ENCODE measurements at regions not wholly inside any gene's neighbourhood (a gene's known extent, or its start where the extent isn't known, plus 50 kb on each side); places are given as distances from the start of the nearest gene placed in this dataset.

DNA sequence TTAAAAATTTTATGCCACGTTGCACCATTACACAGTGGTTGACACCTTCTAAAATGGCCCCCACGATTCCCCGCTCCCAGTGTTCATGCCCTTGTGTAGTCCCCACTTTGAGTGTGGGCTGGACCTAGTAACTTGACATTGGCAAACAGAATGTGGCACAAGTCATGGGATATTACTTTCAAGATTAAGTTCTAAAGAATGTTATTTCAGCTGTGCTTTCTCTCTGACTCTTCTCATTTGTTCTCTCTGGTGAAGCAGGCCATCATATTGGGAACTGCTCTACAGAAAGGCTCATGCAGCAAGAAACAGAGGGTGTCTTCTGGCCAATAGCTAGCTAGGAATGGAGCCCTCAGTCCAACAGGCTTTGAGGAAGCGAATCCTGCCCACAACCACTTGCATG, 67.1 kb downstream of the ATXN3L start:
- no peaks in the 10 kb centered on the region for H3K36me3 ChIP-seq (ENCODE audit: control insufficient read depth, insufficient read depth, low read length)
- H3K14ac ChIP-seq (replicated peaks; ENCODE audit: low read depth, low read length), result no peak overlapping the region
- no peak overlapping the region for H2BK5ac ChIP-seq (ENCODE audit: low read depth, low read length, poor library complexity, severe bottlenecking)
- H2BK20ac ChIP-seq (ENCODE audit: low read depth, low read length), result peak overlapping the region; percentile 46; the same call in 1 of the 2 replicates
- ATAC-seq (ENCODE audit: low read depth) (no peak), DNase-seq (peak; percentile 32)
- H3K18ac ChIP-seq (ENCODE audit: low read depth, low read length), result peak overlapping the region; percentile 27; the same call in 1 of the 2 replicates
- no peak overlapping the region for H4K8ac ChIP-seq (ENCODE audit: low read depth in 2 of 2, low read length in 2 of 2)
- TF ChIP-seq RFX5 (IDR thresholded peaks at IDR 0.05; ENCODE audit: low read depth, low read length) (no peak), MAZ (IDR thresholded peaks at IDR 0.05; ENCODE audit: borderline replicate concordance, low read depth, low read length) (no peak), FOS (IDR thresholded peaks at IDR 0.05; ENCODE audit: low read depth, low read length) (no peak), MXI1 (IDR thresholded peaks at IDR 0.05; ENCODE audit: borderline replicate concordance, low read depth, low read length) (no peak), MAFK (IDR thresholded peaks at IDR 0.05; ENCODE audit: low read depth, low read length) (no peak), CEBPB (IDR thresholded peaks at IDR 0.05; ENCODE audit: low read depth, low read length) (no peak), BHLHE40 (IDR thresholded peaks at IDR 0.05; ENCODE audit: low read depth, low read length) (no peak), RAD21 (IDR thresholded peaks at IDR 0.05; ENCODE audit: low read length) (no peak), CHD1 (IDR thresholded peaks at IDR 0.05; ENCODE audit: low read depth, low read length) (no peak), POLR2A (IDR thresholded peaks at IDR 0.05; ENCODE audit: low read depth, low read length) (no peak), NFE2L2 (IDR thresholded peaks at IDR 0.05; ENCODE audit: low read depth, low read length) (no peak), SMC3 (IDR thresholded peaks at IDR 0.05; ENCODE audit: low read depth, low read length) (no peak), RCOR1 (IDR thresholded peaks at IDR 0.05; ENCODE audit: insufficient replicate concordance, low read length) (no peak)
- TF ChIP-seq, protein P1, sequence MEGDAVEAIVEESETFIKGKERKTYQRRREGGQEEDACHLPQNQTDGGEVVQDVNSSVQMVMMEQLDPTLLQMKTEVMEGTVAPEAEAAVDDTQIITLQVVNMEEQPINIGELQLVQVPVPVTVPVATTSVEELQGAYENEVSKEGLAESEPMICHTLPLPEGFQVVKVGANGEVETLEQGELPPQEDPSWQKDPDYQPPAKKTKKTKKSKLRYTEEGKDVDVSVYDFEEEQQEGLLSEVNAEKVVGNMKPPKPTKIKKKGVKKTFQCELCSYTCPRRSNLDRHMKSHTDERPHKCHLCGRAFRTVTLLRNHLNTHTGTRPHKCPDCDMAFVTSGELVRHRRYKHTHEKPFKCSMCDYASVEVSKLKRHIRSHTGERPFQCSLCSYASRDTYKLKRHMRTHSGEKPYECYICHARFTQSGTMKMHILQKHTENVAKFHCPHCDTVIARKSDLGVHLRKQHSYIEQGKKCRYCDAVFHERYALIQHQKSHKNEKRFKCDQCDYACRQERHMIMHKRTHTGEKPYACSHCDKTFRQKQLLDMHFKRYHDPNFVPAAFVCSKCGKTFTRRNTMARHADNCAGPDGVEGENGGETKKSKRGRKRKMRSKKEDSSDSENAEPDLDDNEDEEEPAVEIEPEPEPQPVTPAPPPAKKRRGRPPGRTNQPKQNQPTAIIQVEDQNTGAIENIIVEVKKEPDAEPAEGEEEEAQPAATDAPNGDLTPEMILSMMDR (conservative IDR thresholded peaks at IDR 0.05; ENCODE audit: low read depth, low read length), result no peak
- TF ChIP-seq, protein P2, sequence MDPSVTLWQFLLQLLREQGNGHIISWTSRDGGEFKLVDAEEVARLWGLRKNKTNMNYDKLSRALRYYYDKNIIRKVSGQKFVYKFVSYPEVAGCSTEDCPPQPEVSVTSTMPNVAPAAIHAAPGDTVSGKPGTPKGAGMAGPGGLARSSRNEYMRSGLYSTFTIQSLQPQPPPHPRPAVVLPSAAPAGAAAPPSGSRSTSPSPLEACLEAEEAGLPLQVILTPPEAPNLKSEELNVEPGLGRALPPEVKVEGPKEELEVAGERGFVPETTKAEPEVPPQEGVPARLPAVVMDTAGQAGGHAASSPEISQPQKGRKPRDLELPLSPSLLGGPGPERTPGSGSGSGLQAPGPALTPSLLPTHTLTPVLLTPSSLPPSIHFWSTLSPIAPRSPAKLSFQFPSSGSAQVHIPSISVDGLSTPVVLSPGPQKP (IDR thresholded peaks at IDR 0.05; ENCODE audit: borderline replicate concordance, low read depth, low read length), result no peak
- TF ChIP-seq, protein P3, sequence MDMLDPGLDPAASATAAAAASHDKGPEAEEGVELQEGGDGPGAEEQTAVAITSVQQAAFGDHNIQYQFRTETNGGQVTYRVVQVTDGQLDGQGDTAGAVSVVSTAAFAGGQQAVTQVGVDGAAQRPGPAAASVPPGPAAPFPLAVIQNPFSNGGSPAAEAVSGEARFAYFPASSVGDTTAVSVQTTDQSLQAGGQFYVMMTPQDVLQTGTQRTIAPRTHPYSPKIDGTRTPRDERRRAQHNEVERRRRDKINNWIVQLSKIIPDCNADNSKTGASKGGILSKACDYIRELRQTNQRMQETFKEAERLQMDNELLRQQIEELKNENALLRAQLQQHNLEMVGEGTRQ (IDR thresholded peaks at IDR 0.05; ENCODE audit: low read depth, low read length), result no peak
- BruUV-seq (replicated peaks), result no TSS peak
- no peak overlapping the region for H3K4ac ChIP-seq (ENCODE audit: low read depth, low read length)
- no peak overlapping the region for H2AFZ ChIP-seq (replicated peaks; ENCODE audit: low read length, poor library complexity)
- intact Hi-C loops (cut with micrococcal nuclease) (no loop called here), in situ Hi-C loops (cut with MboI; ENCODE audit: low sequenced_read_pairs) (no loop called here), dilution Hi-C loops (cut with HindIII; ENCODE audit: low sequenced_read_pairs, unreplicated experiment) (no loop called here)
- H3K27me3 ChIP-seq (ENCODE audit: control insufficient read depth, insufficient read depth, low read length), result no peaks in the 10 kb centered on the region
- no peaks in the 10 kb centered on the region for H3K9me1 ChIP-seq (ENCODE audit: insufficient read depth, low read length)
- no peak overlapping the region for H3K4me3 ChIP-seq (ENCODE audit: insufficient read depth, low read depth, low read length)
- H2BK15ac ChIP-seq (ENCODE audit: low read depth, low read length), result peak overlapping the region; percentile 91; the same call in 1 of the 3 replicates
- no peaks in the 10 kb centered on the region for H3K79me1 ChIP-seq (ENCODE audit: low read depth in 1 of 2, low read length in 2 of 2)
- POLR2A ChIA-PET (ENCODE audit: unreplicated experiment), result no interaction called here
- WGBS, 2 experiments (ENCODE audit: extremely low coverage in 2 of 2, insufficient read length in 1 of 2), result 72% methylated on average over 2 of the region's 4 CpGs; no CpG with 5 or more reads in 1 of the 2 experiments
- H3K4me1 ChIP-seq (ENCODE audit: control insufficient read depth, insufficient read depth, low read length), result peaks cover 3% of the 10 kb centered on the region; the same call in 1 of the 2 replicates
- H3K27ac ChIP-seq (ENCODE audit: insufficient read depth, low read length), result no peak overlapping the region
- no peak overlapping the region for H3K23ac ChIP-seq (ENCODE audit: low read depth, low read length)
- no peak overlapping the region for H3K9ac ChIP-seq (ENCODE audit: low read depth, low read length)
- H4K91ac ChIP-seq (ENCODE audit: insufficient read depth, low read depth, low read length), result no peak overlapping the region
- no peak overlapping the region for H2AK9ac ChIP-seq (replicated peaks; ENCODE audit: low read depth, low read length, poor library complexity)
- H3K56ac ChIP-seq (ENCODE audit: extremely low read depth, insufficient read depth, low read length), result no peak overlapping the region
- H4K20me1 ChIP-seq (ENCODE audit: insufficient read depth, low read length), result no peaks in the 10 kb centered on the region
- no peak overlapping the region for H3K4me2 ChIP-seq (ENCODE audit: low read depth, low read length)
- CTCF ChIA-PET, result interaction anchor here (0.6 to 1.2 kb wide), 2 partner anchors 193 to 306 kb away, joined by 3 to 4 read pairs; no protein-coding TSS in a partner anchor
- no peaks in the 10 kb centered on the region for H3K9me3 ChIP-seq (ENCODE audit: control insufficient read depth, insufficient read depth, low read length)
- H4K5ac ChIP-seq (ENCODE audit: low read depth, low read length), result no peak overlapping the region; the same call in 1 of the 2 replicates
- H2BK120ac ChIP-seq (ENCODE audit: low read depth, low read length), result peak overlapping the region; percentile 36; the same call in 1 of the 2 replicates
- H2AK5ac ChIP-seq (ENCODE audit: low read depth, low read length), result 0 out of 2 replicates have a peak overlapping the region, but pooled peaks have one; percentile 33
